ENCODE measurements at regions not wholly inside any gene's neighbourhood (a gene's known extent, or its start where the extent isn't known, plus 50 kb on each side); places are given as distances from the start of the nearest gene placed in this dataset.

DNA sequence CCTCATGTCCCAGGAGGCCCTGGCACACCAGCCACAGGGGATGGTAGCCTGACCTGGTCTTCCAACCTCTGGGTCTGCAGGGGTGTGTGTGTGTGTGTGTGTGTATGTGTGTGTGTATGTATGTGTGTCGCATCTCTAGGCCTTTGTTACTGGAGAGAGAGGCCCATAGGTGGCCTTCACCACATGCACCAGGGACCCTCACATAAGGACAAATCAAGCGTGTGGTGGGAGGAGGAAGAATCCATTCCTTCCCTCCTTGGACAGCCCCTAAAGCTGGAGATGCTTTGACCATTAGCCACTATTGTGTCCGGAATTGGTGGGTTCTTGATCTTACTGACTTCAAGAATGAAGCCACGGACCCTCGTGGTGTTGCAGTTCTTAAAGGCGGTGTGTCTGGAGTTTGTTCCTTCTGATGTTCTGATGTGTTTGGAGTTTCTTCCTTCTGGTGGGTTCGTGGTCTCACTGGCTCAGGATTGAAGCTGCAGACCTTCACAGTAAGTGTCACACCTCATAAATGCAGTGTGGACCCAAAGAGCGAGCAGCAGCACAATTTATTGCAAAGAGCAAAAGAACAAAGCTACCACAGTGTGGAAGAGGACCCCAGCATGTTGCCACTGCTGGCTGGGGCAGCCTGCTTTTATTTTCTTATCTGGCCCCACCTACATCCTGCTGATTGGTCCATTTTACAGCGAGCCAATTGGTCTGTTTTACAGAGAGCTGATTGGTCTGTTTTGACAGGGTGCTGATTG, 104.1 kb downstream of the DDX1 start:
- TF ChIP-seq FOXP2 (optimal IDR thresholded peaks at IDR 0.05; ENCODE audit: borderline replicate concordance, extremely low read depth, extremely low read length, insufficient read depth) (no peak), POLR2AphosphoS5 (IDR thresholded peaks at IDR 0.05; ENCODE audit: low read depth, low read length) (no peak), SIN3A (IDR thresholded peaks at IDR 0.05; ENCODE audit: borderline replicate concordance, insufficient read depth, low read length) (no peak), TAF1 (IDR thresholded peaks at IDR 0.05; ENCODE audit: borderline replicate concordance, insufficient read depth, low read length) (no peak)
- TF ChIP-seq, protein P1, sequence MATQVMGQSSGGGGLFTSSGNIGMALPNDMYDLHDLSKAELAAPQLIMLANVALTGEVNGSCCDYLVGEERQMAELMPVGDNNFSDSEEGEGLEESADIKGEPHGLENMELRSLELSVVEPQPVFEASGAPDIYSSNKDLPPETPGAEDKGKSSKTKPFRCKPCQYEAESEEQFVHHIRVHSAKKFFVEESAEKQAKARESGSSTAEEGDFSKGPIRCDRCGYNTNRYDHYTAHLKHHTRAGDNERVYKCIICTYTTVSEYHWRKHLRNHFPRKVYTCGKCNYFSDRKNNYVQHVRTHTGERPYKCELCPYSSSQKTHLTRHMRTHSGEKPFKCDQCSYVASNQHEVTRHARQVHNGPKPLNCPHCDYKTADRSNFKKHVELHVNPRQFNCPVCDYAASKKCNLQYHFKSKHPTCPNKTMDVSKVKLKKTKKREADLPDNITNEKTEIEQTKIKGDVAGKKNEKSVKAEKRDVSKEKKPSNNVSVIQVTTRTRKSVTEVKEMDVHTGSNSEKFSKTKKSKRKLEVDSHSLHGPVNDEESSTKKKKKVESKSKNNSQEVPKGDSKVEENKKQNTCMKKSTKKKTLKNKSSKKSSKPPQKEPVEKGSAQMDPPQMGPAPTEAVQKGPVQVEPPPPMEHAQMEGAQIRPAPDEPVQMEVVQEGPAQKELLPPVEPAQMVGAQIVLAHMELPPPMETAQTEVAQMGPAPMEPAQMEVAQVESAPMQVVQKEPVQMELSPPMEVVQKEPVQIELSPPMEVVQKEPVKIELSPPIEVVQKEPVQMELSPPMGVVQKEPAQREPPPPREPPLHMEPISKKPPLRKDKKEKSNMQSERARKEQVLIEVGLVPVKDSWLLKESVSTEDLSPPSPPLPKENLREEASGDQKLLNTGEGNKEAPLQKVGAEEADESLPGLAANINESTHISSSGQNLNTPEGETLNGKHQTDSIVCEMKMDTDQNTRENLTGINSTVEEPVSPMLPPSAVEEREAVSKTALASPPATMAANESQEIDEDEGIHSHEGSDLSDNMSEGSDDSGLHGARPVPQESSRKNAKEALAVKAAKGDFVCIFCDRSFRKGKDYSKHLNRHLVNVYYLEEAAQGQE (IDR thresholded peaks at IDR 0.05; ENCODE audit: insufficient read depth in 1 of 2, low read depth in 2 of 2, low read length in 2 of 2): no peak

DNA sequence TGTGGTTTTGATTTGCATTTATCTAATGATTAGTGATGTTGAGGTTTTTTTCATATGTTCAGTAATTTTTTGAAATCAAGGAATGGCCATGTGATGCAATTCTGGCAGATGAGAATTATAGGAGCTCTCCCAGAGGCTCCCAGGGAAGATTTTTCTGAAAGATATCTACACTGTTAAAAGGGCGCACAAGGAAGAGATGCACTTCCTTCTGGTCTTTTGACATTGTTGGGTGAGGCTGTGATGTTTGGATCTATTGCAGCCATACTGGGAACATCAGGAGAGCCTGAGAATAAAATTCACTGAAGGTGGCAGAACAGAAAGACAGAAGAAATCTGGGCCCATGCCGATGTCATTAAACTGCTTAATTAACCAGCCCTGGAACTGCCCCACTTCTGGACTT, 108.5 kb downstream of the DDX1 start:
- no peak for TF ChIP-seq TAF1 (IDR thresholded peaks at IDR 0.05; ENCODE audit: borderline replicate concordance, insufficient read depth, low read length)
- TF ChIP-seq, protein P1 (IDR thresholded peaks at IDR 0.05; ENCODE audit: insufficient read depth in 1 of 2, low read depth in 2 of 2, low read length in 2 of 2): no peak

DNA sequence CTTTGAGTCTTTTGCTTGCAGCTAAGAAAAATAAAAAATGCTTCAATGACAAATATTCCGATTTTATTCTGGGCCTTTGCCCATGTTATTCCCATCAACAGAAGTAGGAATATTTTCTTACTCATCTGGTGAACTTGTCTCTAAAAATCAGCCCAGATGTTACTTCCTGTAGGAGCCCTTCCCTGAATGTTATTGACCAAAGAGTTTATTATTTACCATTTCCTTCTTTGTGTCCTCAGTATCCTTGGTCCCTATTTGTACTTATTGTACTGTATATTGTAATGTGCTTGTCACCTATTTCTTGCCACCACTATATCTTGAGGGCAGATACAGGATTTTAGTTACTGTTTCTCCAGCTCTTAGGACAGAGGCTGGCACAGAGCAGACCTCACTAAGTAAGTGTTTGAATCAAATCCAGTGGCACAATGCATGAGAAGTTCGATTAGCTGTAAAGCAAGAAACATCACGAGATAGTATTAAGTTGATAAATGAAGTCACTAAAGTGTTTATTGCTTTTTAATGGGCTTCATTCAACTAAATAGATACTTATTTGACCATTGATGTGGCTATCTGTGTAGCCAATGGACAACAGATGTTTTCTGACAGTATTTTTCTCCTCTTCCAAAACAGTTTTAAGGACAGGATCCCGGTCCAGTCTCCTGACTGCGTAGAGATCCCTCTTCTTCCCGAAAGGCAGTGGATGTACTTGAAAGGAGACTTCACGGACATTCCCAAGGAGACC, 109.1 kb downstream of the DDX1 start:
- no peak for TF ChIP-seq SIN3A (IDR thresholded peaks at IDR 0.05; ENCODE audit: borderline replicate concordance, insufficient read depth, low read length)
- no peak for TF ChIP-seq FOXP2 (optimal IDR thresholded peaks at IDR 0.05; ENCODE audit: borderline replicate concordance, extremely low read depth, extremely low read length, insufficient read depth)
- TF ChIP-seq, protein P1 (IDR thresholded peaks at IDR 0.05; ENCODE audit: insufficient read depth in 1 of 2, low read depth in 2 of 2, low read length in 2 of 2): no peak
- no peak for TF ChIP-seq TAF1 (IDR thresholded peaks at IDR 0.05; ENCODE audit: borderline replicate concordance, insufficient read depth, low read length)
- TF ChIP-seq POLR2AphosphoS5 (IDR thresholded peaks at IDR 0.05; ENCODE audit: low read depth, low read length): no peak

DNA sequence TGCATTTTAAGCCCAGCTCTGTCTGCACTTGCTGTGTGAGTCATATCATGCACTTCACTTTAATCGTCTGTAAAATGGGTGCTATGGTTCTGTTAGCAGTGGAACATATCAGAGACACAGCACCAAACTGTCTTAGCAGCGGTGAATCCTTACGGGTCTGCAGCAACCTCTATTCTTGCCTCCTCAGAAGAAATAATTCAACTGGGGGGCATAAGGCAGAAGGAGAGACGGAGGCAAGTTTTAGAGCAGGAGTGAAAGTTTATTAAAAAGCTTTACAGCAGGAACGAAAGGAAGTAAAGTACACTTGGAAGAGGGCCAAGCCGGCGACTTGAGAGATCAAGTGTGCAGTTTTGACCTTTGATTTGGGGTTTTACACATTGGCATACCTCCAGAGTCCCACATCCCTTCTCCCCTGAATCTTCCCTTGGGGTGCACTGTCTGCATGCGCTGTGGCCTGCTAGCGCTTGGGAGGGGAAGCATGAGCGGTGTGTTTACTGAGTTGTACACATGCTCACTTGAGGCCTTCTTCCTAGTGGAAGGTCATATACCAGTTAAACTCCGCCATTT, 109.8 kb downstream of the DDX1 start:
- no peak for TF ChIP-seq SIN3A (IDR thresholded peaks at IDR 0.05; ENCODE audit: borderline replicate concordance, insufficient read depth, low read length)
- TF ChIP-seq POLR2AphosphoS5 (IDR thresholded peaks at IDR 0.05; ENCODE audit: low read depth, low read length): no peak
- no peak for TF ChIP-seq TAF1 (IDR thresholded peaks at IDR 0.05; ENCODE audit: borderline replicate concordance, insufficient read depth, low read length)
- TF ChIP-seq, protein P1 (IDR thresholded peaks at IDR 0.05; ENCODE audit: insufficient read depth in 1 of 2, low read depth in 2 of 2, low read length in 2 of 2): no peak
- TF ChIP-seq FOXP2 (optimal IDR thresholded peaks at IDR 0.05; ENCODE audit: borderline replicate concordance, extremely low read depth, extremely low read length, insufficient read depth): no peak
